Ovary (tissue), 3 donors: ENCODE measurements at regions not wholly inside any gene's neighbourhood (a gene's known extent, or its start where the extent isn't known, plus 50 kb on each side); places are given as distances from the start of the nearest gene placed in this dataset.

Experiments used
- CTCF ChIP-seq, 3 donors: fragments of 450-650 bp in 2 of 3; fragments of 200-600 bp in 1 of 3; IDR thresholded peaks; one replicate each; pipeline versions ENCODE4 v1.5.1 to v1.8.0; 2016 to 2022; ENCODE audit warnings: antibody characterized with exemption in 3 of 3, mild to moderate bottlenecking in 1 of 3
- EP300 ChIP-seq: sonication (generic); formaldehyde crosslinking; IDR thresholded peaks from one replicate; pipeline ENCODE4 v1.6.1; 2017; ENCODE audit warnings: antibody characterized with exemption
- POLR2A ChIP-seq: fragments of 450-650 bp; IDR thresholded peaks from one replicate; pipeline ENCODE4 v1.6.1; 2017; ENCODE audit warnings: antibody characterized with exemption, mild to moderate bottlenecking, moderate library complexity
- donor health status: DM: no; HTN: no; CAD: no.

GRCh38 chr20:21981597-21982344 is 276.3 kb downstream of the PAX1 start:
- TF ChIP-seq CTCF (IDR thresholded peaks at IDR 0.05) (no peak), POLR2A (no peak), EP300 (no peak)
